HUES6 (cell line): ENCODE measurements at regions not wholly inside any gene's neighbourhood (a gene's known extent, or its start where the extent isn't known, plus 50 kb on each side); places are given as distances from the start of the nearest gene placed in this dataset.

ENCODE experiments used
- H3K27ac ChIP-seq: 2 replicates; pipeline ENCODE4 v1.7.0; 2013; ENCODE audit warnings: low read depth, mild to moderate bottlenecking, low read length, inconsistent platforms
- H3K27me3 ChIP-seq: 2 replicates; pipeline ENCODE4 v1.6.1; 2013; ENCODE audit warnings: low read length; ENCODE audit not compliant: control insufficient read depth, insufficient read depth
- H3K36me3 ChIP-seq: 2 replicates; pipeline ENCODE4 v1.6.1; 2013; ENCODE audit warnings: low read length; ENCODE audit not compliant: control insufficient read depth, insufficient read depth
- H3K4me1 ChIP-seq: 2 replicates; pipeline ENCODE4 v1.6.1; 2013; ENCODE audit warnings: low read length; ENCODE audit not compliant: control insufficient read depth, insufficient read depth
- H3K4me3 ChIP-seq: 2 replicates; pipeline ENCODE4 v1.5.1; 2013; ENCODE audit warnings: low read depth, low read length
- H3K9ac ChIP-seq: one replicate; pipeline ENCODE4 v1.6.1; 2013; ENCODE audit warnings: mild to moderate bottlenecking, low read length
- H3K9me3 ChIP-seq: 2 replicates; pipeline ENCODE4 v1.6.1; 2013; ENCODE audit warnings: low read depth, low read length; ENCODE audit not compliant: control insufficient read depth, insufficient read depth

GRCh38 chr13:105612541-105612940 is 922.9 kb downstream of the EFNB2 start:
- Histone ChIP-seq H3K36me3 (no peaks in the 10 kb centered on the region), H3K4me3 (no peak overlapping the region), H3K27me3 (no peaks in the 10 kb centered on the region), H3K9ac (no peak overlapping the region), H3K9me3 (no peaks in the 10 kb centered on the region), H3K4me1 (peaks cover 12% of the 10 kb centered on the region; the same call in 1 of the 2 replicates), H3K27ac (no peak overlapping the region)

- Histone ChIP-seq H3K9ac (no peak overlapping the region), H3K27ac (no peak overlapping the region), H3K4me3 (no peak overlapping the region), H3K27me3 (no peaks in the 10 kb centered on the region), H3K4me1 (peaks cover 12% of the 10 kb centered on the region; the same call in 1 of the 2 replicates), H3K36me3 (no peaks in the 10 kb centered on the region), H3K9me3 (no peaks in the 10 kb centered on the region)
Observed at GRCh38 chr13:105611424-105611823, 924.0 kb downstream of the EFNB2 start.

- Histone ChIP-seq H3K9ac (no peak overlapping the region), H3K4me3 (no peak overlapping the region), H3K27ac (no peak overlapping the region), H3K9me3 (no peaks in the 10 kb centered on the region), H3K4me1 (peaks cover 12% of the 10 kb centered on the region; the same call in 1 of the 2 replicates), H3K27me3 (no peaks in the 10 kb centered on the region), H3K36me3 (no peaks in the 10 kb centered on the region)
Observed at GRCh38 chr13:105608104-105608503, 927.4 kb downstream of the EFNB2 start.

GRCh38 chr13:105607426-105607825 is 928.0 kb downstream of the EFNB2 start:
- no peaks in the 10 kb centered on the region for H3K9me3 ChIP-seq
- peaks cover 12% of the 10 kb centered on the region; the same call in 1 of the 2 replicates for H3K4me1 ChIP-seq
- no peak overlapping the region for H3K27ac ChIP-seq
- H3K36me3 ChIP-seq = no peaks in the 10 kb centered on the region
- H3K4me3 ChIP-seq = no peak overlapping the region
- no peaks in the 10 kb centered on the region for H3K27me3 ChIP-seq
- H3K9ac ChIP-seq = no peak overlapping the region

- no peaks in the 10 kb centered on the region for H3K9me3 ChIP-seq
- no peaks in the 10 kb centered on the region for H3K27me3 ChIP-seq
- no peak overlapping the region for H3K27ac ChIP-seq
Observed at GRCh38 chr13:105607016-105607415, 928.4 kb downstream of the EFNB2 start.

GRCh38 chr13:105602956-105603670 is 932.3 kb downstream of the EFNB2 start:
- no peaks in the 10 kb centered on the region for H3K36me3 ChIP-seq
- no peak overlapping the region for H3K4me3 ChIP-seq
- no peaks in the 10 kb centered on the region for H3K9me3 ChIP-seq
- H3K27ac ChIP-seq = no peak overlapping the region
- no peaks in the 10 kb centered on the region for H3K4me1 ChIP-seq
- no peak overlapping the region for H3K9ac ChIP-seq
- H3K27me3 ChIP-seq = no peaks in the 10 kb centered on the region

More at GRCh38 chr13:105607016-105607415, 928.4 kb downstream of the EFNB2 start:
- Histone ChIP-seq H3K9ac (no peak overlapping the region), H3K4me3 (no peak overlapping the region), H3K36me3 (no peaks in the 10 kb centered on the region), H3K4me1 (peaks cover 12% of the 10 kb centered on the region; the same call in 1 of the 2 replicates)

GRCh38 chr13:105599477-105600037 is 935.9 kb downstream of the EFNB2 start:
- H3K27ac ChIP-seq = no peak overlapping the region
- H3K9ac ChIP-seq = no peak overlapping the region
- H3K27me3 ChIP-seq = no peaks in the 10 kb centered on the region
- no peak overlapping the region for H3K4me3 ChIP-seq
- H3K4me1 ChIP-seq = no peaks in the 10 kb centered on the region
- no peaks in the 10 kb centered on the region for H3K9me3 ChIP-seq
- no peaks in the 10 kb centered on the region for H3K36me3 ChIP-seq

GRCh38 chr13:105598529-105598928 is 936.9 kb downstream of the EFNB2 start:
- Histone ChIP-seq H3K27ac (no peak overlapping the region), H3K9ac (no peak overlapping the region), H3K9me3 (no peaks in the 10 kb centered on the region), H3K27me3 (no peaks in the 10 kb centered on the region), H3K4me3 (no peak overlapping the region), H3K36me3 (no peaks in the 10 kb centered on the region), H3K4me1 (no peaks in the 10 kb centered on the region)

GRCh38 chr13:105597573-105597972 is 937.9 kb downstream of the EFNB2 start:
- Histone ChIP-seq H3K9ac (no peak overlapping the region), H3K27me3 (no peaks in the 10 kb centered on the region), H3K4me3 (no peak overlapping the region), H3K9me3 (peaks cover 1% of the 10 kb centered on the region; the same call in 1 of the 2 replicates), H3K4me1 (no peaks in the 10 kb centered on the region), H3K27ac (no peak overlapping the region), H3K36me3 (no peaks in the 10 kb centered on the region)

GRCh38 chr13:105595471-105595870 is 940.0 kb downstream of the EFNB2 start:
- no peak overlapping the region for H3K4me3 ChIP-seq
- no peak overlapping the region for H3K27ac ChIP-seq
- peaks cover 3% of the 10 kb centered on the region; the same call in 1 of the 2 replicates for H3K9me3 ChIP-seq
- H3K27me3 ChIP-seq = no peaks in the 10 kb centered on the region
- no peak overlapping the region for H3K9ac ChIP-seq
- no peaks in the 10 kb centered on the region for H3K36me3 ChIP-seq
- no peaks in the 10 kb centered on the region for H3K4me1 ChIP-seq

GRCh38 chr13:105591277-105591676 is 944.2 kb downstream of the EFNB2 start:
- H3K36me3 ChIP-seq = no peaks in the 10 kb centered on the region
- H3K4me3 ChIP-seq = no peak overlapping the region
- no peaks in the 10 kb centered on the region for H3K27me3 ChIP-seq
- H3K4me1 ChIP-seq = 0 out of 2 replicates have a peak, but pooled peaks cover 2% of the 10 kb centered on the region
- peaks cover 3% of the 10 kb centered on the region; the same call in 1 of the 2 replicates for H3K9me3 ChIP-seq
- no peak overlapping the region for H3K9ac ChIP-seq
- H3K27ac ChIP-seq = no peak overlapping the region
